ENCODE measurements at regions not wholly inside any gene's neighbourhood (a gene's known extent, or its start where the extent isn't known, plus 50 kb on each side); places are given as distances from the start of the nearest gene placed in this dataset.
A peak's percentile ranks its signal among the peaks of the same experiment; 100 is the strongest.

GRCh38 chr16:85464383-85465305, 148.5 kb upstream of the GSE1 start:
- no peak overlapping the region for H3K4me2 ChIP-seq (replicated peaks; ENCODE audit: extremely low read depth, low read length, poor library complexity, severe bottlenecking)
- Mint-ChIP-seq H3K27me3 (ENCODE audit: low read depth in 3 of 3) (peaks cover 39 to 63% (median 46%) of the 10 kb centered on the region in 3 donors), H3K9me3 (peaks cover 0 to 10% (median 2%) of the 10 kb centered on the region in 7 donors), H3K4me3 (peak overlapping the region in 1 of 2 donors; percentile 14), H3K4me1 (peaks cover 9% of the 10 kb centered on the region), H3K27ac (no peak overlapping the region), H3K36me3 (peaks cover 0 to 2% of the 10 kb centered on the region in 2 donors)
- H3K79me2 ChIP-seq (ENCODE audit: insufficient read depth, low read length): no peaks in the 10 kb centered on the region
- no peak overlapping the region for H3K9ac ChIP-seq (ENCODE audit: insufficient read depth, low read length, poor library complexity, severe bottlenecking)
- DNase-seq: no peak
- peaks cover 0 to 12% of the 10 kb centered on the region in 2 donors for H3K9me3 ChIP-seq (replicated peaks in 1 of 2; ENCODE audit: control insufficient read depth in 1 of 2, insufficient read depth in 1 of 2, low read length in 2 of 2)
- peaks cover 13 to 46% of the 10 kb centered on the region in 2 donors for H3K27me3 ChIP-seq (ENCODE audit: control insufficient read depth in 2 of 2, insufficient read depth in 2 of 2, low read length in 2 of 2)
- H3K36me3 ChIP-seq (replicated peaks in 1 of 2; ENCODE audit: control insufficient read depth in 1 of 2, insufficient read depth in 2 of 2, low read length in 2 of 2): no peaks in the 10 kb centered on the region
- H3K4me1 ChIP-seq (ENCODE audit: control insufficient read depth in 1 of 2, insufficient read depth in 2 of 2, low read length in 2 of 2): peaks cover 3 to 9% of the 10 kb centered on the region in 2 donors
- H2AFZ ChIP-seq (ENCODE audit: insufficient read depth, low read depth, low read length, poor library complexity, severe bottlenecking): no peak overlapping the region
- no peaks in the 10 kb centered on the region for H4K20me1 ChIP-seq (ENCODE audit: insufficient read depth, low read length)
- no peak overlapping the region for H3K4me3 ChIP-seq (replicated peaks in 1 of 3; ENCODE audit: low read depth in 2 of 3, low read length in 3 of 3)
- H3K27ac ChIP-seq (ENCODE audit: low read depth in 1 of 2, low read length in 2 of 2): no peak overlapping the region
- intact Hi-C loops (cut with micrococcal nuclease): no loop called here
- TF ChIP-seq CTCF (IDR thresholded peaks at IDR 0.05): no peak
- WGBS (ENCODE audit: insufficient coverage): 91% methylated on average over 22 of the region's 30 CpGs

- DNase-seq: no peak
- peaks cover 0 to 12% of the 10 kb centered on the region in 2 donors for H3K9me3 ChIP-seq (replicated peaks in 1 of 2; ENCODE audit: control insufficient read depth in 1 of 2, insufficient read depth in 1 of 2, low read length in 2 of 2)
- no peaks in the 10 kb centered on the region for H3K36me3 ChIP-seq (replicated peaks in 1 of 2; ENCODE audit: control insufficient read depth in 1 of 2, insufficient read depth in 2 of 2, low read length in 2 of 2)
- no peak overlapping the region for H3K27ac ChIP-seq (ENCODE audit: low read depth in 1 of 2, low read length in 2 of 2)
- no peak overlapping the region for H3K4me3 ChIP-seq (replicated peaks in 1 of 3; ENCODE audit: low read depth in 2 of 3, low read length in 3 of 3)
- no peak overlapping the region for H2AFZ ChIP-seq (ENCODE audit: insufficient read depth, low read depth, low read length, poor library complexity, severe bottlenecking)
- peaks cover 0 to 8% (median 2%) of the 10 kb centered on the region in 7 donors for H3K9me3 Mint-ChIP-seq
- H3K36me3 Mint-ChIP-seq: peaks cover 0 to 2% of the 10 kb centered on the region in 2 donors
- H3K27me3 Mint-ChIP-seq (ENCODE audit: low read depth in 3 of 3): peaks cover 30 to 53% (median 40%) of the 10 kb centered on the region in 3 donors
- peaks cover 13 to 39% of the 10 kb centered on the region in 2 donors for H3K27me3 ChIP-seq (ENCODE audit: control insufficient read depth in 2 of 2, insufficient read depth in 2 of 2, low read length in 2 of 2)
- H4K20me1 ChIP-seq (ENCODE audit: insufficient read depth, low read length): no peaks in the 10 kb centered on the region
- no peak overlapping the region for H3K9ac ChIP-seq (ENCODE audit: insufficient read depth, low read length, poor library complexity, severe bottlenecking)
- peaks cover 3 to 9% of the 10 kb centered on the region in 2 donors for H3K4me1 ChIP-seq (ENCODE audit: control insufficient read depth in 1 of 2, insufficient read depth in 2 of 2, low read length in 2 of 2)
- TF ChIP-seq CTCF (IDR thresholded peaks at IDR 0.05): no peak
- WGBS (ENCODE audit: insufficient coverage): 85% methylated on average over 6 of the region's 12 CpGs
- H3K79me2 ChIP-seq (ENCODE audit: insufficient read depth, low read length): no peaks in the 10 kb centered on the region
- intact Hi-C loops (cut with micrococcal nuclease): no loop called here
- peaks cover 8% of the 10 kb centered on the region for H3K4me1 Mint-ChIP-seq
- no peak overlapping the region for H3K4me2 ChIP-seq (replicated peaks; ENCODE audit: extremely low read depth, low read length, poor library complexity, severe bottlenecking)
- no peak overlapping the region for H3K27ac Mint-ChIP-seq
- peak overlapping the region in 1 of 2 donors; percentile 14 for H3K4me3 Mint-ChIP-seq
Measured at GRCh38 chr16:85465328-85466303, 147.5 kb upstream of the GSE1 start.

All from CD14-positive monocyte (primary cell).